D721Med (cell line): ENCODE measurements at regions not wholly inside any gene's neighbourhood (a gene's known extent, or its start where the extent isn't known, plus 50 kb on each side); places are given as distances from the start of the nearest gene placed in this dataset.
"Not testable (repeated sequence)": the region's sequence is repeated elsewhere in the genome, so short reads cannot be mapped to it uniquely, and the experiment has no call there.

Source experiments
- DNase-seq: peaks from one replicate; pipeline ENCODE4 v3.0.0; 2011; ENCODE audit warnings: low spot score; ENCODE audit not compliant: insufficient read length
- FAIRE-seq: peaks from 2 replicates; lab custom pipeline; 2011; peaks lifted over from hg19 to GRCh38; lab: Jason Lieb, UNC
- TF ChIP-seq, protein P1 (sequence below): IDR thresholded peaks from 2 replicates; pipeline ENCODE4 v1.5.1; 2012; ENCODE audit warnings: mild to moderate bottlenecking, control low read depth; ENCODE audit not compliant: insufficient read depth; ENCODE audit errors: missing control alignments

DNA sequence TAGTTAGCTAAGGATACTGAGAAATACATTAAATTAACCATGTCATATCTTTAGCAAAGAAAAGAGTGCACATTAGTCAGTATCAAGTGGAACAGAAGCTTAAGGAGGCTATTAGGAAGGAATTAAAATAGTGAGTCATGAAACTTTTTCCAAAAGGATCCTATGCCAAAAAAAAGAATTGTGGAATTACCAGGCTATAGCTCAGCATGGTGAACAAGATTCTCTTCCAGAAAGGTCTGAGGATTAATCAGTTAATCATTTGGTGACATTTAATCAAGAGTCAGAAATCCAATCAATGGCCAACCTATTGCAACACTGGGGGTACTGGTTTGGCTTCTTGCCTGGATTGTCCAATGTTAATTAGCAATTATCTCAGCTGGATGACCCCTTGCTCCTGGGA is 244.5 kb upstream of the NMUR2 start:
- TF ChIP-seq, protein P1, sequence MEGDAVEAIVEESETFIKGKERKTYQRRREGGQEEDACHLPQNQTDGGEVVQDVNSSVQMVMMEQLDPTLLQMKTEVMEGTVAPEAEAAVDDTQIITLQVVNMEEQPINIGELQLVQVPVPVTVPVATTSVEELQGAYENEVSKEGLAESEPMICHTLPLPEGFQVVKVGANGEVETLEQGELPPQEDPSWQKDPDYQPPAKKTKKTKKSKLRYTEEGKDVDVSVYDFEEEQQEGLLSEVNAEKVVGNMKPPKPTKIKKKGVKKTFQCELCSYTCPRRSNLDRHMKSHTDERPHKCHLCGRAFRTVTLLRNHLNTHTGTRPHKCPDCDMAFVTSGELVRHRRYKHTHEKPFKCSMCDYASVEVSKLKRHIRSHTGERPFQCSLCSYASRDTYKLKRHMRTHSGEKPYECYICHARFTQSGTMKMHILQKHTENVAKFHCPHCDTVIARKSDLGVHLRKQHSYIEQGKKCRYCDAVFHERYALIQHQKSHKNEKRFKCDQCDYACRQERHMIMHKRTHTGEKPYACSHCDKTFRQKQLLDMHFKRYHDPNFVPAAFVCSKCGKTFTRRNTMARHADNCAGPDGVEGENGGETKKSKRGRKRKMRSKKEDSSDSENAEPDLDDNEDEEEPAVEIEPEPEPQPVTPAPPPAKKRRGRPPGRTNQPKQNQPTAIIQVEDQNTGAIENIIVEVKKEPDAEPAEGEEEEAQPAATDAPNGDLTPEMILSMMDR = no peak
- DNase-seq = no peak
- no peak for FAIRE-seq

DNA sequence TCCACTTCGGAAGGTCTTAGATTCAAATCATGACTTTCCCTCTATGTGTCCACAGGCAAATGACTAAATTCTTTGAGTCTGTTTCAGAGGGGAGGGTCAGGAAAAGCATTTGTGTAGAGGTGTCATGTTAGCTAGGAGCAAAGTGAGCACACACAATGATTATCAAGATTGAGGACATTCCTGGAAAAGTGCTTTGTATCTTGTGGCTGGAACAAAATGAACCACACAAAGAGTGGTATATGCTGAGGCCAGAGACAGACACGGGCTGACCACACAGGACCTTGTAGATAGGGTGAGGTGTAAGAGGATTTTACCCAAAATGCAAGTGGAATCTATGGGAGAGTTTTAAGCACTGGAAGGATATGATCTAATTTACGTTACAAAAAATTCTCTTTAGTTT is 245.3 kb upstream of the NMUR2 start:
- TF ChIP-seq, protein P1 = no peak
- no peak for FAIRE-seq

DNA sequence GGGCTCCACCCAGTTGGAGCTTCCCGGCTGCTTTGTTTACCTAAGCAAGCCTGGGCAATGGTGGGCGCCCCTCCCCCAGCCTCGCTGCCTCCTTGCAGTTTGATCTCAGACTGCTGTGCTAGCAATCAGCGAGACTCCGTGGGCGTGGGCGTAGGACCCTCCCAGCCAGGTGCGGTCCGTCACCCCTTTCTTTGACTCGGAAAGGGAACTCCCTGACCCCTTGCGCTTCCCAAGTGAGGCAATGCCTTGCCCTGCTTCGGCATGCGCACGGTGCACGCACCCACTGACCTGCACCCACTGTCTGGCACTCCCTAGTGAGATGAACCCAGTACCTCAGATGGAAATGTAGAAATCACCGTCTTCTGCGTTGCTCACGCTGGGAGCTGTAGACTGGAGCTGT is 254.4 kb upstream of the NMUR2 start:
- not testable (repeated sequence) for FAIRE-seq

More for the DNA sequence above, 245.3 kb upstream of the NMUR2 start:
- DNase-seq = no peak

DNA sequence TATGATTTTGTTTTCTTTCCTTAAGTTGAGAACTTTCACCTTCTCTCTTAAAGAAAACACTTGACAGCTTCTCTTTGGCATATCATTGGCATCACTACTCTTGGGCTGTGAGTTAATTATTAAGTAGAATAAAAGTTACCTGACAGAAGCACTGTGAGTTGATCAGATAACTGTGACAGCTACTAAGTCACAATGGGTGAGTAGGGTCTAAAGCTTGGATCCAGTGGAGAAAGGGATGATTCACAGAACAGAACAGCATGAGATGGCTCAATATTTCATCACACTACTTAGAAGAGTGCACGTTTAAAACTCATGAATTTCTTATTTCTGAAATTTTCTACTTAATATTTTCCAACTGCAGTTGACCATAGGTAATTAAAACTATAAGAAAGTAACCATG is 268.5 kb upstream of the NMUR2 start:
- FAIRE-seq (no peak), DNase-seq (no peak)
- TF ChIP-seq, protein P1 = no peak

More for the DNA sequence above, 254.4 kb upstream of the NMUR2 start:
- not testable (repeated sequence) for DNase-seq

DNA sequence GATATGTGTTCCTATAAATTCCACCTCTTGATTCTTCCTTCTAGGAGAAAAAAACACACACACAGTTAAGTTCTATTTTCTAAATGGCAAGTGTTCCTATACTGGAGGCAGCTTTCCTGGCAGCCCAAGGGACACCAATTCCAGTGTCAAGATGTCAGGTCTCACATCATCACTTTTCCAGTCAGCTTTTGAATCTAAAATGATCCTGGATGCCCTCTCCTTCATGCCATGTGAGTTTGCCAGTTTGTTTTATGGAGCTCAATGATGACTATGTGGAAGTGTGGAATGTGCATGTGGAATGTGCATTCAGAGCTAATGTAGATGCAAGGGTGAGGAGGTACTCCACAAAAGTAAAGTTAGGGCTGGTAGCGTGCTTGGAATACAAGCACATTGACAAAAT is 269.3 kb upstream of the NMUR2 start:
- DNase-seq (no peak), FAIRE-seq (no peak)
- TF ChIP-seq, protein P1 = no peak

DNA sequence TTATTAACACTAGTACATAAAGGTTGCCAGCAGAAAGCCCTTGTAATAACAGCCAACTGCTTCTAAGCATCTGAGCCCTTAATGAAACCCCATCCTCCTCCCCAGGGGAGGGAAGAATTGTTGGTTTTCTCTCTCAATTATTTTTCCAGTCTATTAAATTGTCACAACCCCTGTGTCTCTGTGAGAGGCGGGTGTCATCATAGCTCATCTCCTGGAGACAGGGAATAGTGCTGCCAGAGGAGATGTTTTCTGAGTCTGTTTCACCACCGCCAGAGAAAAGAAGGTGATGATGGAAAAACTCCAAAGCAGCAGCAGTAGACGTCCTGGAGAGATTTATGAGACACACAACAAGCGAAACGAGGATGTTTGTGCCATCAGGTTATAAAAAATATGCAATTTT is 271.1 kb upstream of the NMUR2 start:
- DNase-seq (no peak), FAIRE-seq (no peak)
- TF ChIP-seq, protein P1 = no peak

DNA sequence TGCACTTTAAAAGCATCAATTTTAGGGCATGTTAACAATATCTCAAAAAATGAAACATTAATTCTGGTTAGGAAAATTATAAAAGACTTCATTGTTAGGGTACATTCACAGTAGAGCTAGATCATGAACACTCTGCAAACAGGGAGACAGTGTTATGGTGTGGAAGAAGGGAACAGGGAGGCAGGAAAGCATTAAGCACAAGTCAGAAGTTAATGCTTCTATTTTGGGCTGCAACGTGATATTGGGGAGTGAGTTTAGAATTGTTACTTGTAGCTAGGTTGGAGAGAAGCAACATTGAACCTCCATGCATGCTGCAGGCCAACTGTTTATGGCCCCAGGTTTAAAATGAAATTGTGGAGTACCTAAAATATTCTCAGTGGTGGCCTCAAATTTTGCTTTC is 278.1 kb upstream of the NMUR2 start:
- TF ChIP-seq, protein P1 = no peak
- no peak for DNase-seq
- no peak for FAIRE-seq

DNA sequence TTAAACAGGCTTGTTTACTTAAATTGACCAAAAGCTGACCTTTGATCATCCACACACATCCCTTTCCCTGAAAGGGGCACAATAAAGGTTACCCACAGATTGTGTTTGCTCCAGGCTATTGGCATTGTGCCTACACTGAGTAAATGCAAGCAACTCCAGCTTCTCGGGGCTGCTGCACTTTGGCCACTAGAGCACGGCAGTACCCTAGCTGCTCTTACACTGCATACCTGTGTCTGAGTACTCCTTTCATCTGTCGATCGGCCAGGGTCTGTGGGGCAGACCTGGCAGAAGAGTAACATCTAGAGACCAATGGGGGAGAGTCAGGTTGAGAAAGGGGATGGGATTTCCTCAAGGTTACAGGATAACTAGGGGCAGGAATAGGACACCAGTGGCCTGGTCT is 281.9 kb upstream of the NMUR2 start:
- FAIRE-seq = no peak

More for the DNA sequence above, 281.9 kb upstream of the NMUR2 start:
- TF ChIP-seq, protein P1 = no peak
- no peak for DNase-seq
